NCI-H748 treated with DMSO at 0.1 percent for 48 hours (cell line): ENCODE measurements at regions not wholly inside any gene's neighbourhood (a gene's known extent, or its start where the extent isn't known, plus 50 kb on each side); places are given as distances from the start of the nearest gene placed in this dataset.

ENCODE experiments used
- DNase-seq: peaks from one replicate; lab custom pipeline; 2025; lab: John Stamatoyannopoulos, UW

DNA sequence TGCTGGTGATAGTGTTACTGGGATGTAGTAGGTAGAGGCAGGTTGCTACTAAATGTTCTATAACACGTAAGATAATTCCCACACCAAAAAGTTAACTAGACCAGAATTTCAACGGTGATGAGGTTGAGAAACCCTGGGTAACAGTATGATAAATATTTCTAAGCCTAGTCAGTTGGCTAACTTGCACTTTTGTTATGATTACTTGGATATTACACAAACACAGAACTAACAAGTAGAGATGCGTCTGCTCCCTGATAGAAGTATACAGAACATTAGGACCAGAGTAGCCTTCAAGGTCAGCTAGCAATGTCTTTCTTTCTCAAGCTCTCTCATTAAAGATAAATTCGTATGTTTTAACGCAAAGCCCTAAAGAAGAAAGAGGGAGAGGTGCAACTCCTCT lies 86.2 kb upstream of the FZD8 start:
- DNase-seq: no peak

DNA sequence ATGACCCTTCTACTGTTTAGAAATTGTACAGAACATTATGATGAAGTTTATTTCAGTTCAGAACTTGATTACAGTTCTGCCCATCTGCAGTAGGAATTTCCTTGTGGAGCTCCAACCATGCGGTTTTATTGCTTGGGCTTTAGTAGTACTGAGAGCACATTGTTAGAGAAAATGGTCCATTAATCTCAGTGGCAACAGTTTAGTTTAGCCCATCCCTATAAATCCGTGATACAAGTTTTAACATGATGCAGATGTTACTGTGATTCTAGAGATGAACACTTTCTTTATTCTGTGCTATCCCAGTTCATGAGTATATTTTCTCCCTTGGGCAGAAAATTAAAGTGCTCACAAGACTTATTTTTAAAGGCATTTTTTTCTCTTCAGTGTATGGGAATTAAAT lies 84.8 kb upstream of the FZD8 start:
- no peak for DNase-seq

DNA sequence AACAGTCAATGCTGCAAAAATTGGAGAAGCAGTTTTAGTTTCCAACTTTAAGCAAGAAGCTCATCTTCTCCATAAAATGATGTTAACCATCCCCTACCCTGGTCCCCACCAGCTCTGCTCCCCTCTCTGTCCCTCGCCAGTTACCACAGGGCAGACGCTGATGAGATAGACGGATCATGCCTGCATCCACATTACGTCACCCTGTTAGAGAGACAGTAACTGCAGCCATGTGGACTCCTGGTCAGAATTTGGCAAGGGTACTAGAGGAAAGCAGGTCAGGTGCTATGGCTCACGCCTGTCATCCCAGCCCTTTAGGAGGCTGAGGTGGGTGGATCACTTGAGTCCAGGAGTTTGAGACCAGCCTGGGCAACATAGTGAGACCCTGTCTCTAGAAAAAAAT lies 81.9 kb upstream of the FZD8 start:
- DNase-seq: no peak

GRCh38 chr10:35723059-35723458 lies 81.0 kb upstream of the FZD8 start:
- no peak for DNase-seq

DNA sequence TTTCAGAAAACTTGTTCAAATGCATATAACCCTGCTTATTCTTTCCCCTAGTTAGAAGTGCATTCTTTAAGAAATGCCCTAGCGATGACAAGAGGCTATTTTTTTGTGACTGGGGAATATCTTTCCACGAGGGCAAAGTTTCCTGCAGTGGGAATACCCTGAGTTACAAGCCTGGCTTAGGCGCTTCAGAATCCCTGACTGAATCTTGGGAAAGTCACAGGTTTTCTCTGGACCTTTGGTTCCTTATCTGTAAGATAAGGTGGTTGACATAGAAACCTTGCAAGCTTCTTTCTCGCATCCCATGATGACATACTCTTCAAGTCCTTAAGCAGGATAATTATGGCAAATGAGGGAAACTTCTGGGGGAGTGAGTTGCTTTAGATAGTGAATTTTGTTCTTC lies 80.5 kb upstream of the FZD8 start:
- no peak for DNase-seq

DNA sequence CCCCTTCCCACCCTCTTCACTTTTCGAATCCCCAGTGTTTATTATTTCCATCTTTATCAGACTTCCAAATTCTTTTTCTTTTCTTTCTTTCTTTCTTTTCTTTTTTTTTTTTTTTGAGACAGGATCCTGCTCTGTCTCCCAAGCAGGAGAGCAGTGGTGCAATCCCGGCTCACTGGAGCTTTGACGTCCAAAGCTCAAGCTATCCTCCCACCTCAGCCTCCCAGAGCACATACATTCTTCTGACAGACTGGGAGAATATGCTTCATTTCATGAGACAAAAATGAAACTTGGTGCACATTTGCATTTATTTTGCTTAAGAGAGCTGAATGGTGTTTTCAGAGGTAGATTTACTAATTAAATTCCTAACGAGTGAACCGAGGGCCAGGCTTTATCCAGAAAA lies 80.1 kb upstream of the FZD8 start:
- no peak for DNase-seq

DNA sequence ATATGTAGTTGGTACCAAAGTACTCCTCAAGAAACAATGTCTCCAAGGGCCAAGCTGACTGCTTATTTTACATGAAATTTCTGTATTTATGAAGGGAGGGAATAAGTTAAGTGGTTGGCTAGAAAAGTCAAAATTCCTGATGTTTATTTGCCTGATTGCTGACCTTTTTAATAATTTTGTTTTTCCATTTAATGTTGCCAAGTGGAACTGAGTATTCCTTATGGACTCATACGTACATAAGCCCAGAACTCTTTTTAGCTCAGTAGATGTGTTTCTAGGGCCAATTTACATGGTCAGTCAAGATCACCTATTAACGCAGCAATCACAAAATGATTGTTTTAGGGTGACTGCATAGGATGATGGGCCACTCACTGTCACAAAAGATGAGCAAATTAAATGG lies 78.3 kb upstream of the FZD8 start:
- DNase-seq: no peak

DNA sequence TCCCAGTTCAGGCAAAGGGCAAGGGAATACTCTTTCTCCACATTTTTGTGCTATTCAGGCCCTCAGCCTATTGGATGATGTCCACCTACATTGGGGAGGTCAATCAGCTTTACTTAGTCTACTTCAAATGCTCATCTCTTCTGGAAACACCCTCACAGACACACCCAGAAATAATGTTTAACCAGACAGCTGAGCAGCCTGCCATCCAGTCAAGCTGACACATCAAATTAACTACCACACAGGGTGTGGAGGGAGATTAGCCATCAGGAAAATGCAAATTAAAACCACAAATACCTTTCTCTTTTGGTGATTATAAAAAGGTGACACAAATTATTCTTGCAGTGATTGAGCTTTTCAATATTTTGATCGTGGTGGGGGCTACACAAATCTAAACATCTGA lies 74.7 kb upstream of the FZD8 start:
- no peak for DNase-seq

- DNase-seq: no peak
These were observed 70.4 kb upstream of the FZD8 start for GRCh38 chr10:35712486-35712885.

- DNase-seq: no peak
These were observed 69.7 kb upstream of the FZD8 start for GRCh38 chr10:35711615-35712411.

DNA sequence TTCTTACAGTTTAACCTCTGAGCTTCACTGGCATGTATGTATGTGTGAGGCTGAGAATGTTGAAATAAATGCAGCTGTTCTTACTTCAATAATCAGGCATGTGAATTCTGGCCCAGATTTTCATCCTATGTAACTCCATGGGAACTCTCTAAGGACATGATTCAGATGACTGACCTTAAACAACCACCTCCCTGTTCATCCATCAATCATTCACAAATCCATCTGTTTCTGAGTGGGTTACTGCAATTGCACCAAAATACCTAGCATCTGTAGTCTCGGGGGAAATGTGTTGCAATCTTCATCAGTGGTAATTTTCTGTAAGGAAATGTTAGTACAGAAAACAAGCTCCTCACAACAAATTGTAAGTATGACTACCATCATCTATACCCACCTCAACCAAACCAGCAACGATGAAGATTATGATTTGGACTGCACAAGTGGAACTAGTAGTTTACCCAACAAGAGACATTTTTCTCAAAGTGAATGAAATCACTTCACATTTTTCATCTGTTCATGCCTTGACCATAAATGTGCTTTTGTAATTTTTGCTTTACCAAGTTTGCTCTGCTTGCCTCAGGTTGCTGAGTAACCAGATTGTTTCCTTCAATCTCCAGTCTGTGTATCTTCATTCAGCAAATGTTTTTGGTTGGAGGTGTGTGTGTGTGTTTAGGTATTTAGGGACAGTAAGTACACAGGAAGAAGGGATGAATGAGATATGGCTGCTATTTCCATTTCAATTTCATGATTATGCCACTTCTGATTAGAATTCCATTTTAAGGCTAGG lies 65.7 kb upstream of the FZD8 start:
- DNase-seq: no peak

- DNase-seq: no peak
These were observed 64.9 kb upstream of the FZD8 start for GRCh38 chr10:35706959-35707358.

GRCh38 chr10:35705671-35706070 lies 63.6 kb upstream of the FZD8 start:
- no peak for DNase-seq

- DNase-seq: no peak
These were observed 63.0 kb upstream of the FZD8 start for GRCh38 chr10:35705051-35705450.

DNA sequence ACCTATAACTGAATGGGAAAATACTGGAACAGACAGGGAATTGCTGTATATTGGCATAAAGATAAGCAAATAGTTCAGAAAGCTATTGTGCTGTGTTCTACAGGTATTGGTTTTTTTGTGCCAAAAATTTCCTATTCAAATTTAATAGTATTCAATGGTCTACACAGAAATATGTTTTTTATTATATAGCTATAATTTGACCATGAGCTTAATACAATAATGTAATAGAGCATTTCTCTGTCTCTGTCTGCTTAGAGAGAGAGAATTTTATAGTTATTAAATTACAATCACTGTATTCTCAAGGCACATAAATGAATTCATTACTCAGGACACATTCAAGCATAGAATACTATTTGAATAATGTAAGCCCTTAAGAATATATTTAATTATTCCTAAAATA lies 62.3 kb upstream of the FZD8 start:
- no peak for DNase-seq

DNA sequence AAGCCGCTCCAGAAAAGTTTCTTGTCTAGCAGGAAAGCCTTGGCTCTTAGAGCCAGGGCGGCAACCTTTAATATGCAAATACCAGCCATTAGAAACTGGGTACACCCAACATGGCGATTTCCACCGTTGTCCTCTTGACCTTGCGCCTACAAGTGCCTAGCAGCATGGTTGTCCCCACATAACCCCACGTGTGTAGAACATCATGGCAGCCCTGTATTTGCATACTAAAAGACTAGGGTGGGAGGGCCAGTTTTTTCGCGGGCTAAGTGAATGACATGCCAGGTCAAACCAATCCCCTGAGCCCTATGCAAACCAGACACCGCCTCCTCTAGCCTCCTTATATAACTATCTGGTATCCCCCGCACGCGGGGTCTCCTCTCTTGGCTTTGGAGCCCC lies 58.4 kb upstream of the FZD8 start:
- no peak for DNase-seq

DNA sequence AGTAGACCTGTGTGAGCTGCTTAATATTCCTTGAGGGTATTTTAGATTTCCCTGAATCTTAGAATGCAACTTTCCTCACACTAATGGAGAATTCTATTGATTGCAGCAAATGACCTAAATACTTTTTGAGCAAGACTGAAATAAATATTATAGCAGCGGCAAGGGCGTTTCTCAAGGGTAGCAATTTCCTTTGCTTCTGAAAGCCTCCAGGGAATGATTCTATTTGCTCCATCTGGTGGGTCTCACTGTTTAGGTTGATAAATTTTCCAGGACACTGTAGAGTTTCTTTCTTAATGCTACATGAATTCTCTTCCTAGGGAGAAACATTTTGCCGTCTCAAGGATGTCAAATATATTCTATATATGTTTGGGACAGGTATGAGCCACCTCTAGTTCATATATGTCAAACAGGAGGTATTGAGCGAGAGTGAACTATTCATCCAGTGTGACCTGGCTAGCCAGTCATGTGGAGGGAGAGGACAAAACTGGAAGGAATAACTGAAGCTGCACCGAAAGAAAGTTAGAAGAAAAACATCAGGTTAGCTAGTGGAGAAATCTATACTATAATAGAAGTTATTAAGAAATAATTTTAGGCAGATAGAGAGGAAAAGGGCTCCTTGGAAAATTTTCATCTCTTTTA lies 57.9 kb upstream of the FZD8 start:
- no peak for DNase-seq

- no peak for DNase-seq
These were observed 54.5 kb upstream of the FZD8 start for GRCh38 chr10:35696392-35697287.

GRCh38 chr10:35693800-35694199 lies 51.7 kb upstream of the FZD8 start:
- DNase-seq: no peak
